ENCODE measurements at regions not wholly inside any gene's neighbourhood (a gene's known extent, or its start where the extent isn't known, plus 50 kb on each side); places are given as distances from the start of the nearest gene placed in this dataset.

DNA sequence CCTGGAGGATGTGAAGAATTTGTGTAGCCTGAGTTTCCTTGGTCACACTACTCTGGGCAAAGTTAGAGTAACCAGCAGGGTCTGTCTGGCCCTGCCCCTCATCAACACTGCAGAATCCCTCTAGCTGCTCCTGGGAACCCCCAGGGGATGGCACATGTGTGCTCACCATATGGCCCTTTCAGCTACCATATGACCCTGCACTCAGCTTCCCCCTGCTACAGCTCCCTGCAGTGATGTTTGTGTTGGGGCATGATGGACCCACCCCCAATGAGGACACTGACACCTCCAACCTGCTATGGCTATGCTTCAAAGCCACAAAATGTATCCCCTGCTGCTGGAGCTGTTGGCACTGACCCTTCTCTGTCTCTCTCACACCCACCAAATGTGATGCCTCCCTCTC lies 152.7 kb downstream of the SNX18 start:
- no peak for TF ChIP-seq CTCF (IDR thresholded peaks at IDR 0.05; ENCODE audit: low read length)
- no peak for TF ChIP-seq EZH2phosphoT487 (IDR thresholded peaks at IDR 0.05; ENCODE audit: low read length)
- TF ChIP-seq EZH2 (optimal IDR thresholded peaks at IDR 0.05; ENCODE audit: low read depth, low read length), result no peak
